DOHH2 (cell line): ENCODE measurements at regions not wholly inside any gene's neighbourhood (a gene's known extent, or its start where the extent isn't known, plus 50 kb on each side); places are given as distances from the start of the nearest gene placed in this dataset.
"Not testable (repeated sequence)": the region's sequence is repeated elsewhere in the genome, so short reads cannot be mapped to it uniquely, and the experiment has no call there.

Experiments
- H3F3A ChIP-seq: fragments of 200-600 bp; sonication (generic), shearing (Covaris generic); 2 replicates; pipeline ENCODE4 v1.6.0; 2016; ENCODE audit warnings: antibody characterized with exemption, mild to moderate bottlenecking; ENCODE audit not compliant: control insufficient read depth, insufficient read depth
- H3K27ac ChIP-seq: fragments of 200-600 bp; sonication (generic); 2 replicates; pipeline ENCODE4 v1.5.1; 2014; ENCODE audit warnings: low read depth, mild to moderate bottlenecking, low read length, moderate library complexity
- H3K27me3 ChIP-seq: fragments of 200-600 bp; sonication (generic); 2 replicates; pipeline ENCODE4 v1.6.1; 2014; ENCODE audit warnings: mild to moderate bottlenecking, low read length, mixed read lengths; ENCODE audit not compliant: control insufficient read depth
- H3K36me3 ChIP-seq: fragments of 200-600 bp; sonication (generic); 2 replicates; pipeline ENCODE4 v1.6.1; 2014; ENCODE audit warnings: mild to moderate bottlenecking, low read length, moderate library complexity, mixed read lengths; ENCODE audit not compliant: control insufficient read depth
- H3K4me1 ChIP-seq: fragments of 200-600 bp; sonication (generic); 2 replicates; pipeline ENCODE4 v1.6.1; 2014; ENCODE audit warnings: mild to moderate bottlenecking, low read length, mixed read lengths; ENCODE audit not compliant: control insufficient read depth
- H3K4me2 ChIP-seq: fragments of 200-600 bp; sonication (generic); 2 replicates; pipeline ENCODE4 v1.6.0; 2014; ENCODE audit warnings: mild to moderate bottlenecking, low read length, moderate library complexity
- H3K4me3 ChIP-seq: fragments of 200-600 bp; sonication (generic); 2 replicates; pipeline ENCODE4 v1.5.1; 2014; ENCODE audit warnings: mild to moderate bottlenecking, low read length, mixed read lengths
- H3K79me2 ChIP-seq: fragments of 200-600 bp; sonication (generic); 2 replicates; pipeline ENCODE4 v1.6.1; 2014; ENCODE audit warnings: mild to moderate bottlenecking, low read length, mixed read lengths; ENCODE audit not compliant: control insufficient read depth
- H3K9me2 ChIP-seq: fragments of 200-600 bp; sonication (generic); replicated peaks from 2 replicates; pipeline ENCODE4 v1.6.1; 2014; ENCODE audit warnings: mild to moderate bottlenecking, low read length, mixed read lengths; ENCODE audit not compliant: control insufficient read depth
- H3K9me3 ChIP-seq: fragments of 200-600 bp; sonication (generic); 2 replicates; pipeline ENCODE4 v1.6.1; 2014; ENCODE audit warnings: antibody characterized with exemption, low read length, mixed read lengths; ENCODE audit not compliant: control insufficient read depth, insufficient read depth
- H4K20me1 ChIP-seq: fragments of 200-600 bp; sonication (generic); 2 replicates; pipeline ENCODE4 v1.6.0; 2014; ENCODE audit warnings: low read depth, mild to moderate bottlenecking, antibody characterized with exemption, low read length, moderate library complexity; ENCODE audit not compliant: control insufficient read depth, insufficient read depth
- EZH2phosphoT487 ChIP-seq: fragments of 200-600 bp; sonication (generic); IDR thresholded peaks from 2 replicates; pipeline ENCODE4 v1.6.1; 2017; ENCODE audit warnings: borderline replicate concordance, mild to moderate bottlenecking, antibody characterized with exemption, low read length, moderate library complexity, mixed read lengths
- TF ChIP-seq, protein P1 (sequence below): fragments of 200-600 bp; sonication (generic); IDR thresholded peaks from one replicate; pipeline ENCODE4 v1.5.1; 2014; ENCODE audit warnings: antibody characterized with exemption, mild to moderate bottlenecking, low read depth, low read length; ENCODE audit not compliant: poor library complexity, severe bottlenecking

DNA sequence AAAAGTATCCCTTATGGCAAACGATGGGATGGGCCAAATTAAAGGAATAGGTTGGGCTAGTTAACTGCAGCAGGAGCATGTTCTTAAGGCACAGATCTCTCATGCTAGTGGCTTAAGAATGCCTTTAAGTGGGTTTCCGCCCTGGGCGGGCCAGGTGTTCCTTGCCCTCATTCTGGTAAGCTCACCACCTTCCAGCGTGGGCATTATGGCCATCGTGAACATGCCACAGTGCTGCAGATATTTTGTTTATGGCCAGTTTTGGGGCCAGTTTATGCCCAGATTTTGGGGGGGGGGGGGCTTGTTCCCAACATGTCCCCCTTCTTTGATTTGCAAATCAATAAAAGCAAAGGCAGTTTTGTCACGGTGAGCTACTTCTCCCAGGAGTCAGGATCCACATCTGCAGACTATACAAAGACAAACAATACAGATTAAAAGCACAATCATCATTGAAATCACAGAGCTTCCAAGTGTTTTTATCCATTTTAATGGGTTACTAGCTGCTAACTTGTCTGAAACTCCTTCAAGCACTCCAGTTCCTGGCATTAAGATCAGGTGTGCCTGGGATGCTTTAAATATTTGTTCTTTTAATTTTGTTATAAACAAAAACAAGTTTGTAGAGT, 563.3 kb upstream of the MBL2 start:
- H3K27ac ChIP-seq, H3K4me1 ChIP-seq, H3K9me3 ChIP-seq, H3F3A ChIP-seq, H4K20me1 ChIP-seq, H3K36me3 ChIP-seq, H3K9me2 ChIP-seq, H3K27me3 ChIP-seq, H3K4me2 ChIP-seq, H3K4me3 ChIP-seq, H3K79me2 ChIP-seq: not testable (repeated sequence)

- Histone ChIP-seq H4K20me1 (no peaks in the 10 kb centered on the region), H3K79me2 (no peaks in the 10 kb centered on the region), H3F3A (no peaks in the 10 kb centered on the region), H3K9me3 (no peaks in the 10 kb centered on the region), H3K4me2 (no peak overlapping the region), H3K9me2 (no peaks in the 10 kb centered on the region), H3K27me3 (no peaks in the 10 kb centered on the region), H3K4me3 (no peak overlapping the region), H3K36me3 (no peaks in the 10 kb centered on the region), H3K4me1 (no peaks in the 10 kb centered on the region), H3K27ac (no peak overlapping the region)
- TF ChIP-seq, protein P1, sequence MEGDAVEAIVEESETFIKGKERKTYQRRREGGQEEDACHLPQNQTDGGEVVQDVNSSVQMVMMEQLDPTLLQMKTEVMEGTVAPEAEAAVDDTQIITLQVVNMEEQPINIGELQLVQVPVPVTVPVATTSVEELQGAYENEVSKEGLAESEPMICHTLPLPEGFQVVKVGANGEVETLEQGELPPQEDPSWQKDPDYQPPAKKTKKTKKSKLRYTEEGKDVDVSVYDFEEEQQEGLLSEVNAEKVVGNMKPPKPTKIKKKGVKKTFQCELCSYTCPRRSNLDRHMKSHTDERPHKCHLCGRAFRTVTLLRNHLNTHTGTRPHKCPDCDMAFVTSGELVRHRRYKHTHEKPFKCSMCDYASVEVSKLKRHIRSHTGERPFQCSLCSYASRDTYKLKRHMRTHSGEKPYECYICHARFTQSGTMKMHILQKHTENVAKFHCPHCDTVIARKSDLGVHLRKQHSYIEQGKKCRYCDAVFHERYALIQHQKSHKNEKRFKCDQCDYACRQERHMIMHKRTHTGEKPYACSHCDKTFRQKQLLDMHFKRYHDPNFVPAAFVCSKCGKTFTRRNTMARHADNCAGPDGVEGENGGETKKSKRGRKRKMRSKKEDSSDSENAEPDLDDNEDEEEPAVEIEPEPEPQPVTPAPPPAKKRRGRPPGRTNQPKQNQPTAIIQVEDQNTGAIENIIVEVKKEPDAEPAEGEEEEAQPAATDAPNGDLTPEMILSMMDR: no peak
- TF ChIP-seq EZH2phosphoT487: no peak
Measured at GRCh38 chr10:53331460-53331859, 558.9 kb upstream of the MBL2 start.

GRCh38 chr10:53326401-53327305, 554.1 kb upstream of the MBL2 start:
- H3K36me3 ChIP-seq, H3K27ac ChIP-seq, H3K79me2 ChIP-seq, H3K9me3 ChIP-seq, H3K4me2 ChIP-seq, H3K27me3 ChIP-seq, H3K9me2 ChIP-seq, H3F3A ChIP-seq, H4K20me1 ChIP-seq, H3K4me1 ChIP-seq, H3K4me3 ChIP-seq: not testable (repeated sequence)

- no peaks in the 10 kb centered on the region for H3K4me1 ChIP-seq
- H3K4me3 ChIP-seq: no peak overlapping the region
- no peaks in the 10 kb centered on the region for H3K36me3 ChIP-seq
- no peak overlapping the region for H3K27ac ChIP-seq
- no peak overlapping the region for H3K4me2 ChIP-seq
- H3K27me3 ChIP-seq: no peaks in the 10 kb centered on the region
- H3K79me2 ChIP-seq: no peaks in the 10 kb centered on the region
- H3K9me2 ChIP-seq: no peaks in the 10 kb centered on the region
- H3K9me3 ChIP-seq: no peaks in the 10 kb centered on the region
- no peaks in the 10 kb centered on the region for H4K20me1 ChIP-seq
- TF ChIP-seq EZH2phosphoT487: no peak
- TF ChIP-seq, protein P1: no peak
- H3F3A ChIP-seq: no peaks in the 10 kb centered on the region
Measured at GRCh38 chr10:53325066-53325465, 552.5 kb upstream of the MBL2 start.
